ENCODE measurements at regions not wholly inside any gene's neighbourhood (a gene's known extent, or its start where the extent isn't known, plus 50 kb on each side); places are given as distances from the start of the nearest gene placed in this dataset.
"Not testable (repeated sequence)": the region's sequence is repeated elsewhere in the genome, so short reads cannot be mapped to it uniquely, and the experiment has no call there.

DNA sequence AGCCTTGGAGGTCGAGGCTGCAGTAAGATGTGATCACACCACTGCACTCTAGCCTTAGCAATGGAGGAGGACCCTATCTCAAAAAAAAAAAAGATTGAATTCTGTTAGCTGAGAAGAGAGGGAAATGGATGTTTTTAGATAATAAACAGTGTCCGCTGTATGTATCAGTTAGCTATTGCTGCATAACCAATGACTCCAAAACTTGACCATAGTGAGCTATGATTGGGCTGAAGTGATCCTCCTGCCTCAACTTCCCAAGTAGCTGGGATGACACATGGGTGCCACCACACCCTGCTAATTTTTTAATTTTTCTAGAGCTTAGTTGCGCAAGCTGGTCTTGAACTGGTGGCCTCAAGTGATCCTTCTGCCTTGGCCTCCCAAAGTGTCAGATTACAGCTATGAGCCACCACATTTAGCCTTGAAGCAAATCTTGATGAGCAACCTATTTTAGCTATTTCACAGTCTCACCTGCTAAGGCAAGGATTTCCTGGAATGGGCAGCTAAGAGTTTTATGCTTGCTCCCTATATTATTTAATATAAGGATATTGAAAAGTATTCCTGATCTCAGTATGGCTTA, 68.3 kb upstream of the ATF7IP2 start:
- no peak for DNase-seq

GRCh38 chr16:10318798-10319500, 66.9 kb upstream of the ATF7IP2 start:
- no peak for DNase-seq

DNA sequence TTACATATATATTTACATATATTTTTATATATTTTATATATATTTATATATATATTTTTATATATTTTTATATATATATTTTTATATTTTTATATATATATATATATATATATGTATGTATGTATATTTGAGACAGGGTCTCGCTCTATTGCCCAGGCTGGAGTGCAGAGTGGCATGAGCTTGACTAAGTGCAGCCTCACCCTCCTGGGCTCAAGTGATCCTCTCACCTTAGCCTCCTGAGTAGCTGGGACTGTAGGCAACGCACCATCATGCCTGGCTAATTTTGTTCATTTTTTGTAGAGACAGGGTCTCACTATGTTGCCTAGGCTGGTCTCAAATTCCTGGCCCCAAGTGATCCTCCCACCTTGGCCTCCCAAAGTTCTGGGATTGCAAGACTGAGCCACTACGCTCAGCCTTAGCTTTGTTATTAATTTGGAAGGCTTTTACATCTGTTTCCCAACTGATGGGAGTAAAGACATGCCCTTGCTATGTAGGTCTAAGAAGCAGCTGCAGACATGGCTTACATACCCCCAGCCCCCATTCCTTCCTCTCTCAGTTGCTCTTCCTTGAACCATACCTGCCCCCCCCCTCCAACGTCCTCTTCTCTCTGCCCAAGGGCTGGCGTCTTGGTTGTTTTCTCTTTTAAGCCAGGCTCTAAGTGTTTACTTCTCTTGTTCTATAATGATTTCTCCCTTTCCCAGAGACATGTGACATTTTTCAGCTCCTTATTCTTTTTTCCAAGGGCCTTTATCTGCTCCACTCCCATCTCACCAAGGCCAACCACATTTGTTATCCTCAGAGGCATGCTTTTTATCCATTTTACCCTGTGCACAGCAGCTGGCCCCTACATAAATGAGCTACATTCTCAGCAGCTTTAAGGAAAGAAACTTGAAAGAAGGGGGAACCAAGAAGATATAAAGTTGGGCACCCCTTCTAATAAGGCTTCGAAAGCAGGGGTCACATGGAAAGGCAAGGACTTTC, 64.2 kb upstream of the ATF7IP2 start:
- DNase-seq: no peak

DNA sequence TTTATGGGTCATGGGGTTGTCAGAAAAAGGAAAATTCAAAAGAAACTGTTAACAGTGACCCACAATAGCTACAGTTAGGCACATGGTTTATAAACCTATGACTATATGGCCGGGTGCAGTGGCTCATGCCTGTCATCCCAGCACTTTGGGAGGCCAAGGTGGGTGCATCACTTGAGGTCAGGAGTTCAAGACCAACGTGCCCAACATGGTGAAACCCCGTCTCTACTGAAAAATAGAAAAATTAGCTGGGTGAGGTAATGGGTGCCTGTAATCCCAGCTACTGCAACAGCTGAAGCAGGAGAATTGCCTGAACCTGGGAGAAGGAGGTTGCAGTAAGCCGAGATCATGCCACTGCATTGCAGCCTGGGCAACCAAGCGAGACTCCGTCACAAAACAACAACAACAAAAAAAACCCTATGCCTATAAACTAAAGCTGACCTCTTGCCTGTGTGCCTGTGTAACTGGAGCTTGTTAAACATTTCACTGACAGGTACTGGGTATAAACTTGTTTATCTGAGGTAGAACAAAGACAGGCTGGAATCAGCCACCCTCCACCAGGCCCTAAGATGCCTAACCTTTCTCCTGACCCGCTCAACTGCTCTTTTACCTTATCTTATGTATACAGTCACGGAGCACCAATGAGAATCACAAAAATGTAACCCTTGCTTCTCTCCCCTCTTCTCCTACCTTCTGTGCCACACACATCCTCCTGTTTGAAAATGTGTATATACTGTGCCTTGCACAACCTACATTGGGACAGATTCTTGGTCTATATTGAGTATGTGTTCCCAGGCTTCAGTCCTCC, 62.9 kb upstream of the ATF7IP2 start:
- DNase-seq: no peak

DNA sequence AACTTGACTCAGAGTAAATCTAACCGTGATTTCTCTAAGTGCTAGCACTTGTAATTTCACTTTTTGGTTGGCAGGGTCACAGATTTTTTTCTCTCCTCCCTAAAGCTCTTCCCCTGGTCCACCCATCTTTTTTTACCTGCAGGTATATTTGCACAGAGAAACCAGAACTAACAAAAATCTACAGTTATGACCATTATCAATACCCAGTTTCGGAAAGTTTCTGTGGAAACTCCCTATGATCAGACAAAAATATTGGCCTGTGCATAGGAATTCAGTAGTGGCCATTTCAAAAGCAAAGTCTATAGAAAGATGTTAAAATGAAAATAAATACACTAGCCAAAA, 62.4 kb upstream of the ATF7IP2 start:
- DNase-seq: no peak

GRCh38 chr16:10324210-10324609, 61.7 kb upstream of the ATF7IP2 start:
- no peak for DNase-seq

DNA sequence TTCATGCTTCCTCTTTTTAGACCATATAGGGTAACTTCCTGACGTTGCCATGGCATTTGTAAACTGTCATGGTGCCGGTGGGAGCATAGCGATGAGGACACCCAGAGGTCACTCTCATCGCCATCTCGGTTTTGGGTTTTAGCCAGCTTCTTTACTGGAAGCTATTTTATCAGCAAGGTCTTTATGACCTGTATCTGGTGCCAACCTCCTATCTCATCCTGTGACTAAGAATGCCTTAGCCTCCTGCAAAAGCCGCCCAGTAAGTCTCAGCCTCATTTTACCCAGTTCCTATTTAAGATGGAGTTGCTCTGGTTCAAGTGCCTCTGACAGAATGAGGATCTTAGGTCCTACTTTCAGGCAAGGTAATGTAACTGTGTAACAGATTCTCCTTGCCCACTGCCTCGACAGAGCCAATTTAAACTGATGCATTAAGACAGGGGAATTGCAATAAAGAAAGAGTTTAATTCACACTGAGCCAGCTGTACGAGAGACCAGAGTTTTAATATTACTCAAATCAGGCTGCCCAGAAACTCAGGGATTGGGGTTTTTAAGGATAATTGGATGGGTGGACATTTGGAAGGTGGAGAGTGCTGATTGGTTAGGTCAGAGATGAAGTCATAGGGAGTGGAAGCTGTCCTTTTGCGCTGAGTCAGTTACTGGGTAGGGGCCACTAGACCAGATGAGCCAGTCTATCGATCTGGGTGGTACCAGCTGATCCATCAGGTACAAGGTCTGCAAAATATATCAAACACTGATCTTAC, 59.9 kb upstream of the ATF7IP2 start:
- no peak for DNase-seq

- no peak for DNase-seq
Measured at GRCh38 chr16:10326647-10327046, 59.2 kb upstream of the ATF7IP2 start.

DNA sequence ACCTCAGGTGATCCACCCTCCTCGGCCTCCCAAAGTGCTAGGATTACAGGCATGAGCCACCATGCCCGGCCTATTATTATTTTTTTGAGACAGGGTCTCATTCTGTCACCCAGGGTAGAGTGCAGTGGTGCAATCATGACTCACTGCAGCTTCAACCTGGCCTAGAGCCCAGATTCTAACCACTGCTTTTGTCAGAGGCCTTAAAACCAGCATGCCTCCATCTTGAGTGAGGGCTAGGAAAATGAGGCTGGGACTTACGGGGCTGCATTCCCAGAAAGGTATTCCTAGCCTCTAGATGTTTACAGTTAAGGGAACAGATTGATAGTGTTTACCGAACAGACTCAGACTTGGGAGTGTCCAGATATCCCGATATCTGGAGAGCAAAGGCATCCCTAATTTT, 57.6 kb upstream of the ATF7IP2 start:
- DNase-seq: not testable (repeated sequence)

DNA sequence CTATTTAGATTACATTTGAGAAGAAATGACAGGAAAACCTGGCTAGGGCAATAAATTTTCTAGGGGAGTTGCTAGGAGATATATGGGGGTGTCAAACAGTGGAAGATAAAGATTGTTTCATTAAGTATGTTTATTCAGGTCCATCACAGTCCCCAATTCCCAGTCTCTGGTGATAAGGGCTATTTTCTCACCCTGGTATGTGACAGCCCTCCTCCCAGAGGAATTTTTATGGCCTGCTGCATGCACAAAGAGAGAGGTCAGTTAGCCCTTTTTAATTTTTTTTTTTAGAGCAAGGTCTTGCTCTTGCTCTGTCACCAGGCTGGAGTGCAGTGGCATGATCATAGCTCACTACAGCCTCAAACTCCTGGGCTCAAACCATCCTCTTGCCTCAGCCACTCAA, 53.6 kb upstream of the ATF7IP2 start:
- DNase-seq: no peak

DNA sequence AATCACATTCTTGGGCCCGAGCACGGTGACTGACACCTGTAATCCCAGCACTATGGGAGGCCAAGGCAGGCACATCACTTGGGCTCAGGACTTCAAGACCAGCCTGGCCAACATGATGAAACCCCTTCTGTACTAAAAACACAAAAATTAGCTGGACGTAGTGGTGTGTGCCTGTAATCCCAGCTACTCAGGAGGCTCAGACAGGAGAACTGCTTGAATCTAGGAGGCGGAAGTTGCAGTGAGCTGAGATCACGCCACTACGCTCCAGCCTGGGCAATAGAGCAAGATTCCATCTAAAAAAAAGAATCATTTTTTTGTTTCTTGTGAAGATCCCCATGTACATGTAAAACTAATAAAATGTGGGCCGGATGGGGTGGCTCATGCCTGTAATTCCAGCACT, 53.1 kb upstream of the ATF7IP2 start:
- DNase-seq: no peak

DNA sequence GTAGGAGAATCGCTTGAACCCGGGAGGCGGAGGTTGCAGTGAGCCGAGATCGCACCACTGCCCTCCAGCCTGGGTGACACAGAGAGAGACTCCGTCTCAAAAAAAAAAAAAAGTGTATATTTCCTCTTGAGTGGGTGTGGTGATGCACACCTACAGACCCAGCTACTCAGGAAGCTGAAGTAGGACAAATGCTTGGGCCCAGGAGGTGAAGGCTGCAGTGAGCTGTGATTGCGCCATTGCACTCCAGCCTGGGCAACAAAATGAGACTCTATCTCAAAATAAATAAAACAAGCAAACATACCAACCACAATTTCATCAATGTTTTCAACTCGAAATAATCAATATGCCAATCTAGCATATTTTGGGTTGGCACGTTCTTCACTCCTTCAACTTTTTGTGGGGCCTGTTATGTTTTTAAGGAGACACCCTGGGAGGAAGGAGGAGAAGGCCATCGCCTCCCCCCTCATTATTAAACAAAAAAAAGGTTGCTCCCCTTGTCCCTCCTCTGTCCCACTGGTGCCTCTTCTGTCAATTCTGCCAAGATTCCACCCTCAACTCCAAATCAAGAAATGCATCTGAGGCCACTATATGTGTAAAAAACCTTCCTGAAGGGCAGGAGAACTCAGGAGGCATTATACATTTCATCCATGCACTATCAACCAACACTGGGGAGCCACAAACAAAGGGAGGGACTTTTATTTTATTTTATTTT, 52.4 kb upstream of the ATF7IP2 start:
- peak; percentile 21 for DNase-seq

- DNase-seq: no peak
Measured at GRCh38 chr16:10335681-10336080, 50.2 kb upstream of the ATF7IP2 start.
